SK-N-SH (cell line): ENCODE measurements at regions not wholly inside any gene's neighbourhood (a gene's known extent, or its start where the extent isn't known, plus 50 kb on each side); places are given as distances from the start of the nearest gene placed in this dataset.

Experiments
- CHD2 ChIP-seq: fragments of 150-350 bp; IDR thresholded peaks from 2 replicates; pipeline ENCODE4 v1.6.1; 2018; ENCODE audit warnings: low read length; ENCODE audit not compliant: partially characterized antibody
- CTCF ChIP-seq: fragments of 200-600 bp; sonication (generic); IDR thresholded peaks from 2 replicates; pipeline ENCODE4 v1.6.1; 2017; ENCODE audit warnings: antibody characterized with exemption, mild to moderate bottlenecking, moderate library complexity
- EP300 ChIP-seq, 2 experiments: IDR thresholded peaks; 2 replicates each; pipeline versions ENCODE4 v1.4.0 to v1.6.1; 2012; ENCODE audit warnings: borderline replicate concordance in 1 of 2, low read depth in 1 of 2, low read length in 1 of 2
- EZH2phosphoT487 ChIP-seq: fragments of 200-600 bp; sonication (generic); IDR thresholded peaks from 2 replicates; pipeline ENCODE4 v1.6.1; 2017; ENCODE audit warnings: low read depth, mixed run types, mild to moderate bottlenecking, antibody characterized with exemption, moderate library complexity, borderline replicate concordance
- FOXJ3 ChIP-seq: sonication (generic); formaldehyde crosslinking; IDR thresholded peaks from 2 replicates; pipeline ENCODE4 v1.5.1; 2020; ENCODE audit warnings: mild to moderate bottlenecking, missing genetic modification reagents
- POLR2AphosphoS5 ChIP-seq: IDR thresholded peaks from 2 replicates; pipeline ENCODE4 v1.6.1; 2012; ENCODE audit warnings: low read depth, low read length
- REST ChIP-seq: IDR thresholded peaks from 2 replicates; pipeline ENCODE4 v1.6.1; 2012; ENCODE audit warnings: mild to moderate bottlenecking, low read depth, low read length, moderate library complexity
- SIN3A ChIP-seq: IDR thresholded peaks from 2 replicates; pipeline ENCODE4 v1.6.1; 2012; ENCODE audit warnings: low read depth, mild to moderate bottlenecking, low read length, moderate library complexity, borderline replicate concordance
- USF1 ChIP-seq: IDR thresholded peaks from 2 replicates; pipeline ENCODE4 v1.4.0; 2012; ENCODE audit warnings: low read depth, borderline replicate concordance
- USF2 ChIP-seq: fragments of 150-350 bp; IDR thresholded peaks from 2 replicates; pipeline ENCODE4 v1.6.1; 2017; ENCODE audit warnings: antibody characterized with exemption, low read length, low read depth, borderline replicate concordance

- no peak for TF ChIP-seq CHD2
- no peak for TF ChIP-seq CTCF
- TF ChIP-seq EZH2phosphoT487, result no peak
- TF ChIP-seq USF2, result no peak
- TF ChIP-seq REST, result no peak
- no peak for TF ChIP-seq POLR2AphosphoS5
- TF ChIP-seq FOXJ3 (CRISPR knock-in tag), result no peak
- no peak for TF ChIP-seq EP300 (IDR thresholded peaks at IDR 0.05; ENCODE audit: borderline replicate concordance in 1 of 2, low read depth in 1 of 2, low read length in 1 of 2)
- TF ChIP-seq SIN3A, result no peak
- no peak for TF ChIP-seq USF1
These were observed 163.1 kb upstream of the CCL2 start for GRCh38 chr17:34091975-34092374.
